ENCODE measurements at regions not wholly inside any gene's neighbourhood (a gene's known extent, or its start where the extent isn't known, plus 50 kb on each side); places are given as distances from the start of the nearest gene placed in this dataset.

DNA sequence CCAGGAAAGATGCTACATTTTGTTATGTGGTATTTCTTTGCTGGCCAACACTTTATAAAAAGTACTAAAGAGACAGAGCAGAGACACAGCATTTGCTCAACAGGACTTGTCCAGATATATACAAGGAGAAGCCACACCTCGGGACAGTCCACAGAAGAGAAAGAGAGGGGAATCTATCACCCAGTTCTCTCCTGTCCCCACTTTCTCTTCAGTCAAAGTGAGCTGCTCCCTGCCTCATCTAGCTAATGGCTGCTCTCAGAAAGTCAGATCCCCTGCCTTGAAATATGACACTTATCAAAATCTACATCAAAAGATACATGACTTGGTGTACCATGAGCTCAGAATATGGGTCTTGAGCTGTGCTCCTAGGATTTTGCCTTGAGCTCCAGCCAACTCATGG is 86.7 kb upstream of the SPDL1 start:
- Histone ChIP-seq H3K9me3 (replicated peaks; ENCODE audit: low read length) (no peaks in the 10 kb centered on the region), H3K4me2 (ENCODE audit: low read length) (no peak overlapping the region), H3K9ac (ENCODE audit: low read depth, low read length) (no peak overlapping the region), H3K4me3 (ENCODE audit: low read length) (no peak overlapping the region), H3K4me1 (ENCODE audit: control insufficient read depth, insufficient read depth, low read length) (no peaks in the 10 kb centered on the region), H3K27me3 (ENCODE audit: control insufficient read depth, insufficient read depth, low read length) (peaks cover 9% of the 10 kb centered on the region), H3K36me3 (ENCODE audit: insufficient read depth, low read length) (no peaks in the 10 kb centered on the region)

DNA sequence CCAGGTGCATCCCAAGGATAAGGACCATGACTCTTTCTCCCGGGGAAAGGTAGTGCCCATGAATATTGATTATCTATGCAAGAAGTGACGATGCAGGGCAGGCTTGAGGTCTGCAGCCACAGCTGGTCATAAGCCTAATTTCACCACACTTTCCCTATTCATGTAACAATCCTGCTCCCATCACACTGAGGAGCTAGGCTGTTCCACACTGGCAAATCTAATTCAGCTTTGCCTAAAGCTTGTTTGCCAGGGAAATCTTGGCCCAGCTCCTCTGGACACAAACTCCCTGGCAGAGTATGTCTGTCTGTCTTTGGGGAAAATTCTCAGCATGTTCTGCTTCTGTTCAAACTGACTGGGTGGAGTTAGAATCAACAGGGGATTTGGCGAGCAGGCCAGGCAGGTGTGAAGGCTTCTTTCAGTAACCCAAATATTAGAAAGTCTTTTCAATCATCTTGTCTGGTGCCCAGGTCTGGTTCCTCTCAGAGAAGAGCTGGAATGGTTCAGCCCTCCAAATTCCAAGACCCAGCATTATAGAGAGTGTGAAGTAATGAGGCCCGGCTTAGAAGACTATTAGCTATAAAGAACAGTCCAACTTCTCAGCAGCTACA is 88.5 kb upstream of the SPDL1 start:
- no peaks in the 10 kb centered on the region for H3K4me1 ChIP-seq (ENCODE audit: control insufficient read depth, insufficient read depth, low read length)
- no peak overlapping the region for H3K4me2 ChIP-seq (ENCODE audit: low read length)
- H3K9ac ChIP-seq (ENCODE audit: low read depth, low read length) = no peak overlapping the region

DNA sequence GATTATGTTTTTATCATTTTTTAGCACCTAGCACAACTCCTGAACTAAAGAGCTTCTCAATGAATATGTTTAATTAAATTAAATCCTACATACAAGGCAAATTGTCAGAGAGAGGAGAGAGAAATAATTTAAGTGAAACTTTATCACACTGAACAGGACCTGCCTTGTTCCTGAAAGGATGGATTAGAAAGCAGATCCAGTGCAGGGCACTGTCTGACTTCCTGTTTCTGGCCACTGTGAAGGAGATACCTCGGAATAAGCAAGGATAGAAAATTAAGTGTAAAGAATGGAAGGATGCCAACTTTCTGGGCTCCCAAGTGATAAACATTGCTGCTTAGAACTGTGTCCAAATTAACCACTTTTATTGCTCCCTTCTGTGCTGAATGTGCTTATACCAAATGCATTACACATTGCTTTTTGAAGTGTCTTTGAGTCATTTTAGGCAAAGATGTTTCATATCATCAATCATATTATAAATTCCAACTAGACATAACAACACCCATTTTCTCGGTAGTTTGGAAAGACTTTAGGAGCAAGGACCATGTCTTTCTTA is 89.1 kb upstream of the SPDL1 start:
- Histone ChIP-seq H3K36me3 (ENCODE audit: insufficient read depth, low read length) (no peaks in the 10 kb centered on the region), H3K4me2 (ENCODE audit: low read length) (no peak overlapping the region)

More for the DNA sequence above, 88.5 kb upstream of the SPDL1 start:
- H3K4me3 ChIP-seq (ENCODE audit: low read length) = no peak overlapping the region
- no peaks in the 10 kb centered on the region for H3K9me3 ChIP-seq (replicated peaks; ENCODE audit: low read length)
- H3K27me3 ChIP-seq (ENCODE audit: control insufficient read depth, insufficient read depth, low read length) = peaks cover 9% of the 10 kb centered on the region
- H3K36me3 ChIP-seq (ENCODE audit: insufficient read depth, low read length) = no peaks in the 10 kb centered on the region

DNA sequence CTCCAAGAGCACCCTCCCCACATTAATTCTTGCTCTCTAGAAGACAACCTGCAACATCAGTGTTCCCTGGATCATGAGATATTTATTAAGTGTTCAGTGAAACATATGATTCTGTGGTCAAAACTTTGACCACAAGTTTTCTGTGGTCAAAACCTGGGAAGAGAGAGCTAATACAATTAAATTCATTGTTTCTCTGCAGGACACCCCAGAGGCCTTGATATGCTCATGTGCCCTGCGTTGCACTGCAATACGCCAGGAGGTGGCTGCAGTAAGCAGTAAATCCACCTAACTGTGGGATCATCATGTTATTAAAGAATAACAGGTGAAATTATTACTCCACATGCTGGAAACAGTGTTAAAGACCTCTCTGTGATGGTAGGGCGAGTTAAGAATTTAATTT is 109.3 kb upstream of the SPDL1 start:
- no peak overlapping the region for H3K9ac ChIP-seq (ENCODE audit: low read depth, low read length)

More for the DNA sequence above, 89.1 kb upstream of the SPDL1 start:
- Histone ChIP-seq H3K4me1 (ENCODE audit: control insufficient read depth, insufficient read depth, low read length) (no peaks in the 10 kb centered on the region), H3K9me3 (replicated peaks; ENCODE audit: low read length) (no peaks in the 10 kb centered on the region), H3K9ac (ENCODE audit: low read depth, low read length) (no peak overlapping the region), H3K4me3 (ENCODE audit: low read length) (no peak overlapping the region), H3K27me3 (ENCODE audit: control insufficient read depth, insufficient read depth, low read length) (peaks cover 9% of the 10 kb centered on the region)

DNA sequence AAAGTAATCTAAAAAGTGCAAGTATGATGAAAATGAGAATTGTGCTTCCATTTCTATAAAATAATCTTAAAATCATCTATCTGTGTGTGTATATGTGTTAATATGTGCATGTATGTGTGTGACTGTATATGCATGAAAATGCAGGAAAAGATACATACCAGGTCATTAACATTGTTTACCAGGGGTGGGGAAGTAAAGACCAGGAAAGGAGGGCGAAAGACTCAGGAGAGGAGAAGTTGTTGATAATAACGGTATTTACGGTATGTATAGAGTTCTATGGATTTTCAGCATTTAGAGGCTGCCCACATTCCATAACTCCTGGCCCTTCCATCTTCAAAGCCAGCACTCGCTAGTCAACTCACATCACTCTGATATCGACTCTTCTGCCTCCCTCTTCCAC is 111.0 kb upstream of the SPDL1 start:
- Histone ChIP-seq H3K4me2 (ENCODE audit: low read length) (no peak overlapping the region), H3K9me3 (replicated peaks; ENCODE audit: low read length) (no peaks in the 10 kb centered on the region), H3K27me3 (ENCODE audit: control insufficient read depth, insufficient read depth, low read length) (peaks cover 19% of the 10 kb centered on the region), H3K4me3 (ENCODE audit: low read length) (no peak overlapping the region), H3K9ac (ENCODE audit: low read depth, low read length) (no peak overlapping the region), H3K4me1 (ENCODE audit: control insufficient read depth, insufficient read depth, low read length) (no peaks in the 10 kb centered on the region), H3K36me3 (ENCODE audit: insufficient read depth, low read length) (no peaks in the 10 kb centered on the region)

More for the DNA sequence above, 109.3 kb upstream of the SPDL1 start:
- Histone ChIP-seq H3K9me3 (replicated peaks; ENCODE audit: low read length) (no peaks in the 10 kb centered on the region), H3K27me3 (ENCODE audit: control insufficient read depth, insufficient read depth, low read length) (peaks cover 19% of the 10 kb centered on the region), H3K4me1 (ENCODE audit: control insufficient read depth, insufficient read depth, low read length) (no peaks in the 10 kb centered on the region), H3K36me3 (ENCODE audit: insufficient read depth, low read length) (no peaks in the 10 kb centered on the region), H3K4me3 (ENCODE audit: low read length) (no peak overlapping the region), H3K4me2 (ENCODE audit: low read length) (no peak overlapping the region)

DNA sequence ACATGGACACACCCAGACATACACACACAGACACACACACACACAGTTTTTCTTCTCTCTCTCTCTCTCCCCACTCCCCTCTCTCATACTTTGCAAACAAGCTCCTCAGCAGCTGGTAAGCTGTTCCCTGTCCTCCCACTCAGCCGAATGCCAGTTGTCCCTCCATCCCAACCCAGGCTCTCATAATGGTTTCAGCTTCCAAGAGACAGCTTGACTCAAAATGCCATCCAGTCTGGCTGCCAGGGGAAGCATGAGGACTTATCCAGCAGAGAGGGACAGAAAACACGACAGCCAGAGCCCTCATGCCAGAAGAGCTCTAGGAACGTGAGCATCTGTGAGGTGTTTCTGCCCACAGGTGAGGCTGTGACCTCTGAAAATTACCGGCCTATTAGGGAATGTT is 112.6 kb upstream of the SPDL1 start:
- no peaks in the 10 kb centered on the region for H3K9me3 ChIP-seq (replicated peaks; ENCODE audit: low read length)

DNA sequence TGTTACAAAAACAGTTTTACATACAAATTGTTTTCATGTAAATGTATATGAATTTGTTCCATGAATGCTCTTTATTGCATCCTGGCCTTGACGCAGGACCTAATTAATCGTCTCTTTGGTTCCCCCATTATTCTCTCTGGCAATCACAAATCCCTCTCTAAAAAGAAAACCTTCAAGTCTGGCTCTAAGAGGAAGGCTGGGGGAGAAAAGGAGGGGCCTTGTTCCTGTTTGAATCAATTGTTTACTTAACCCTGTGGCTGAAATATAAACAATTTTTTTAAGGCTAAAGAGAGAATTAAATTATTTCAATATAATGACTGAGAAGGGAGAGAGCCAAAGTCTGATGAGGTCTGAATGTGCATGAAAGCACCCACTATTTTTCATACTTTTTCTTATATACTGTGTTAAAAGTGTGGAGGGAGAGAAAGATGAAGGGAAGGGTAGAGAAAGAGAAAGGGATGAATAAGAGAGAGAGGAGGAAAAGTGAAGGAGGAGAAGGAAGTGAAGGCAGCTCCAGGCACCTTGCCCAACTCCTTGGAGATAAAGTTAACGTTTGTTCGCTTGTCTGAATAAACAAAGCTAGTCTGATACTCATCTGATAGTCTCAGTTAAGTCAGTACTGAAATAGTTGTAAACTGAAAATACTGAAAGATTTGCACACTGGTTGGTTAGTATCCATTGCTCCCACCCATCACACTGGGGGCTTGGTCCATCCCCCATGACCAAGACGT is 116.4 kb upstream of the SPDL1 start:
- Histone ChIP-seq H3K4me3 (ENCODE audit: low read length) (no peak overlapping the region), H3K4me1 (ENCODE audit: control insufficient read depth, insufficient read depth, low read length) (no peaks in the 10 kb centered on the region), H3K4me2 (ENCODE audit: low read length) (no peak overlapping the region), H3K36me3 (ENCODE audit: insufficient read depth, low read length) (no peaks in the 10 kb centered on the region), H3K9me3 (replicated peaks; ENCODE audit: low read length) (no peaks in the 10 kb centered on the region), H3K27me3 (ENCODE audit: control insufficient read depth, insufficient read depth, low read length) (peaks cover 22% of the 10 kb centered on the region), H3K9ac (ENCODE audit: low read depth, low read length) (no peak overlapping the region)

More for the DNA sequence above, 112.6 kb upstream of the SPDL1 start:
- Histone ChIP-seq H3K4me2 (ENCODE audit: low read length) (no peak overlapping the region), H3K4me3 (ENCODE audit: low read length) (no peak overlapping the region), H3K4me1 (ENCODE audit: control insufficient read depth, insufficient read depth, low read length) (no peaks in the 10 kb centered on the region), H3K27me3 (ENCODE audit: control insufficient read depth, insufficient read depth, low read length) (peaks cover 24% of the 10 kb centered on the region), H3K9ac (ENCODE audit: low read depth, low read length) (no peak overlapping the region), H3K36me3 (ENCODE audit: insufficient read depth, low read length) (no peaks in the 10 kb centered on the region)

DNA sequence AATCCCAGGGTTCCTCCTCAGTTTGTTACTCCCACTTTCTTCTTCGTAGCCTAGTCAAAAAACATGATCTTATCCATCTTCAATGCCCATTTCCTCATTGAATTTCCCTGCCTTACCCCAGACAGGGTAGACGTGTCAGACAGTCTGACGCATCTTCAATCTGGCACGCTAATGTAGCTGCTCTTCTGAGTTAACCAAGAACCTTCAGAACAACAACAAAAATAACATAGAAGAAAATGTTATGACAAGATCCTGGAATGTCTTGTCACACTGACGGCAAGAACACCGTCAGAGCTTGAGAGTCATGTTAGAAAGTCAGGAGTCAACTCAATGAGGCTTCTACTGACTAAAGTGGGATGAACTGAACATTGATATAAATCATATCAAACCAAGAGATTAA is 122.7 kb upstream of the SPDL1 start:
- Histone ChIP-seq H3K9me3 (replicated peaks; ENCODE audit: low read length) (no peaks in the 10 kb centered on the region), H3K4me2 (ENCODE audit: low read length) (no peak overlapping the region), H3K27me3 (ENCODE audit: control insufficient read depth, insufficient read depth, low read length) (peaks cover 6% of the 10 kb centered on the region), H3K4me1 (ENCODE audit: control insufficient read depth, insufficient read depth, low read length) (no peaks in the 10 kb centered on the region), H3K9ac (ENCODE audit: low read depth, low read length) (no peak overlapping the region), H3K4me3 (ENCODE audit: low read length) (no peak overlapping the region), H3K36me3 (ENCODE audit: insufficient read depth, low read length) (no peaks in the 10 kb centered on the region)

DNA sequence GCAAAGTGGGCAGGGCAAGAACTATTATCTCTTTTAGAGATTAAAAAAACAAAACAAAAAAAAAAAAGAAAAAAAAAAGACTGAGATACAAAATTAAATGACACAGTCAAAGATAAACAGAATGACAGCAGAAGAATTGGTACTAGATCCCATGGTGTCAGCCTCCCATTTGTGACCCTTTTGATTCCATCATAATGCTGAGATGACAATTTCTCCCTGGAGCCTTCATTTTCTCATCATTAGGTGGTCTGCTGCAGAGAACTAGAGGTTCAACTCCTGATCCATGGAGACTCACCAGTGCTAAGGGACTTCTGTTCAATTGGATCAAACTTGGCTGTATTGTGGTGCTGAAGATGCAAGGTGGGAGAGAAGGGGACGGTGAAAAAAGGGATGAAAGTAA is 123.5 kb upstream of the SPDL1 start:
- Histone ChIP-seq H3K4me2 (ENCODE audit: low read length) (no peak overlapping the region), H3K4me1 (ENCODE audit: control insufficient read depth, insufficient read depth, low read length) (no peaks in the 10 kb centered on the region), H3K36me3 (ENCODE audit: insufficient read depth, low read length) (no peaks in the 10 kb centered on the region), H3K9ac (ENCODE audit: low read depth, low read length) (no peak overlapping the region), H3K9me3 (replicated peaks; ENCODE audit: low read length) (no peaks in the 10 kb centered on the region), H3K27me3 (ENCODE audit: control insufficient read depth, insufficient read depth, low read length) (peaks cover 6% of the 10 kb centered on the region), H3K4me3 (ENCODE audit: low read length) (no peak overlapping the region)

DNA sequence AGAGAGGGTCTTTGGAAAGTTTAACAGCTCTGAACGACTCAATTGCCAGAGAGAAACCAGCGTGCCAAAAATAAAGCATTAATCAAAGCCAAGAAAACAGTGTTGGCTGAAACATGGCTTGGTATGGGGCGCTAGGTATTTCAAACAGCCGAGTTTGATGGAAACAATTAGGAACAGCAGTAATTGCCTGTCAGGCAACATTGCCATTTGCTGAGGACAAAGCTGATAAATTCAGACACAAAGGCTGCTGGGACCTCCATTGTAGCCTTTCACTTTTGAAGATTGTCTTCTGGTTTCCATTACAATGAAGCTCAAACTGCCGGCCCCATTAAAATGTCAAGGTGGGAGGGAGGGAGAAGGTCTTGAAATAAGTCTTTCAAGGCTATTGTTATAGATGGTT is 125.4 kb upstream of the SPDL1 start:
- no peaks in the 10 kb centered on the region for H3K36me3 ChIP-seq (ENCODE audit: insufficient read depth, low read length)
- H3K27me3 ChIP-seq (ENCODE audit: control insufficient read depth, insufficient read depth, low read length) = peaks cover 6% of the 10 kb centered on the region
- H3K9ac ChIP-seq (ENCODE audit: low read depth, low read length) = no peak overlapping the region

DNA sequence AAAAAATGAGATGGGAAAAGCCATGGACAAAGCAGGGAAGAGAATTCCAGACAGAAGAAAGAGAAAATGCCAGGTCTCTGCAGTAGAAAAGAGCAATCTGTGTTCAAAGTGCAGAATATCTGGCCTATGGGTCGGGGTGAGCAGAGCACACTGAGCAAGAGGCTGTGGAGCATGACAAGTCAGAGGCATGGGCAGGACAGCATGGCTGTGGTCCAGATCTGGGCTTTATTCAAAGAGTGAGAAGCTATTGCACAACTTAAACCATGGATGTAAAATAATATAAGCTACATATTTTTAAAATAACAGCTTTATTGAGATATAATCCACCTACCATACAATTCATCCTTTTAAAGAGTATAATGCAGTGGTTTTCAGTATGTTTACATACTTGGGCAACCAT is 133.1 kb upstream of the SPDL1 start:
- Histone ChIP-seq H3K9ac (ENCODE audit: low read depth, low read length) (no peak overlapping the region), H3K27me3 (ENCODE audit: control insufficient read depth, insufficient read depth, low read length) (no peaks in the 10 kb centered on the region), H3K4me1 (ENCODE audit: control insufficient read depth, insufficient read depth, low read length) (no peaks in the 10 kb centered on the region), H3K9me3 (replicated peaks; ENCODE audit: low read length) (no peaks in the 10 kb centered on the region), H3K36me3 (ENCODE audit: insufficient read depth, low read length) (no peaks in the 10 kb centered on the region), H3K4me2 (ENCODE audit: low read length) (no peak overlapping the region), H3K4me3 (ENCODE audit: low read length) (no peak overlapping the region)

More for the DNA sequence above, 125.4 kb upstream of the SPDL1 start:
- H3K4me2 ChIP-seq (ENCODE audit: low read length) = no peak overlapping the region
- H3K4me3 ChIP-seq (ENCODE audit: low read length) = no peak overlapping the region
- H3K4me1 ChIP-seq (ENCODE audit: control insufficient read depth, insufficient read depth, low read length) = no peaks in the 10 kb centered on the region
- H3K9me3 ChIP-seq (replicated peaks; ENCODE audit: low read length) = no peaks in the 10 kb centered on the region

DNA sequence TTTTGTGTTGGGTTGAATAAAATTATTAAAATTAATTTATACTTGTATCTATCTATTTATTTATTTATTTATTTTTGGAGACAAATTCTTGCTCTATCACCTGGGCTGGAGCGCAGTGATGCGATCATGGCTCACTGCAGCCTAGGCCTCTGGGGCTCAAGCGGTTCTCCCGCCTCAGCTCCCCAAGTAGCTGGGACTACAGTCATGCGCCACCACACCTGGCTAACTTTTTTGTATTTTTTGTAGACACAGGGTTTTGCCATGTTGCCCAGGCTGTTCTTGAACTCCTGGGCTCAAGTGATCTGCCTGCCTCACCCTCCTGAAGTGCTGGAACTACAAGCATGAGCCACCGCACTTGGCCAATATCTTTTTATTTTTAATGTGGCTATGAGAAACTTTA is 134.7 kb upstream of the SPDL1 start:
- Histone ChIP-seq H3K27me3 (ENCODE audit: control insufficient read depth, insufficient read depth, low read length) (peaks cover under 1% of the 10 kb centered on the region), H3K4me1 (ENCODE audit: control insufficient read depth, insufficient read depth, low read length) (no peaks in the 10 kb centered on the region), H3K9me3 (replicated peaks; ENCODE audit: low read length) (no peaks in the 10 kb centered on the region), H3K9ac (ENCODE audit: low read depth, low read length) (no peak overlapping the region), H3K4me2 (ENCODE audit: low read length) (no peak overlapping the region), H3K4me3 (ENCODE audit: low read length) (no peak overlapping the region), H3K36me3 (ENCODE audit: insufficient read depth, low read length) (no peaks in the 10 kb centered on the region)

Data from skeletal muscle satellite cell (primary cell).